HL-60 (cell line): ENCODE measurements at regions not wholly inside any gene's neighbourhood (a gene's known extent, or its start where the extent isn't known, plus 50 kb on each side); places are given as distances from the start of the nearest gene placed in this dataset.
"Not testable (repeated sequence)": the region's sequence is repeated elsewhere in the genome, so short reads cannot be mapped to it uniquely, and the experiment has no call there.

Experiments used
- DNase-seq, 2 experiments: peaks; one replicate each; pipeline ENCODE4 v3.0.0-alpha.2; 2010 to 2020; ENCODE audit warnings: low read depth in 1 of 2, low spot score in 1 of 2
- H3K27ac ChIP-seq: fragments of 250-450 bp; sonication (Bioruptor Pico); replicated peaks from 2 replicates; pipeline ENCODE4 v1.5.1; 2020; ENCODE audit warnings: mild to moderate bottlenecking, moderate library complexity
- H3K27me3 ChIP-seq: fragments of 250-450 bp; sonication (Bioruptor Pico); 2 replicates; pipeline ENCODE4 v1.5.1; 2021; ENCODE audit warnings: mild to moderate bottlenecking, moderate library complexity; ENCODE audit not compliant: insufficient read depth, poor library complexity, severe bottlenecking
- H3K4me3 ChIP-seq: replicated peaks from 2 replicates; pipeline ENCODE4 v1.5.1; 2011; ENCODE audit warnings: mild to moderate bottlenecking, control low read depth, low read length; ENCODE audit not compliant: insufficient read depth
- CTCF ChIP-seq: IDR thresholded peaks from one replicate; pipeline ENCODE4 v1.5.1; 2011; ENCODE audit warnings: low read length, control low read depth, inconsistent platforms; ENCODE audit not compliant: insufficient read depth
- GABPA ChIP-seq: IDR thresholded peaks from 2 replicates; pipeline ENCODE4 v1.6.1; 2012; ENCODE audit warnings: low read depth
- POLR2AphosphoS5 ChIP-seq: IDR thresholded peaks from 2 replicates; pipeline ENCODE4 v1.6.1; 2012; ENCODE audit warnings: low read depth
- REST ChIP-seq: IDR thresholded peaks from 2 replicates; pipeline ENCODE4 v1.6.1; 2012; ENCODE audit warnings: low read depth; ENCODE audit not compliant: insufficient replicate concordance
- SPI1 ChIP-seq: IDR thresholded peaks from 2 replicates; pipeline ENCODE4 v1.6.1; 2012; ENCODE audit warnings: low read depth, mild to moderate bottlenecking, borderline replicate concordance

GRCh38 chr4:34432706-34433105 is 1811.6 kb downstream of the ARAP2 start:
- no peak for DNase-seq
- Histone ChIP-seq H3K27me3 (no peaks in the 10 kb centered on the region), H3K4me3 (no peak overlapping the region), H3K27ac (no peak overlapping the region)
- TF ChIP-seq CTCF (no peak), GABPA (no peak), POLR2AphosphoS5 (no peak), REST (no peak)

GRCh38 chr4:34434377-34434776 is 1809.9 kb downstream of the ARAP2 start:
- peak overlapping the region; percentile 75 for H3K27ac ChIP-seq
- H3K27me3 ChIP-seq, H3K4me3 ChIP-seq: not testable (repeated sequence)
- TF ChIP-seq POLR2AphosphoS5 (peak; percentile 21; the same call in 1 of the 2 replicates), SPI1 (peak; percentile 79; the same call in 1 of the 2 replicates)
- DNase-seq, result peak; percentile 43 to 67

GRCh38 chr4:34464196-34464595 is 1780.1 kb downstream of the ARAP2 start:
- Histone ChIP-seq H3K27me3 (no peaks in the 10 kb centered on the region), H3K4me3 (no peak overlapping the region), H3K27ac (no peak overlapping the region)
- no peak for DNase-seq
- TF ChIP-seq SPI1 (no peak), REST (no peak), POLR2AphosphoS5 (no peak), CTCF (no peak), GABPA (no peak)

- Histone ChIP-seq H3K27me3 (no peaks in the 10 kb centered on the region), H3K27ac (no peak overlapping the region)
- TF ChIP-seq CTCF (no peak), SPI1 (no peak), GABPA (no peak), REST (no peak), POLR2AphosphoS5 (no peak)
These were observed 1777.9 kb downstream of the ARAP2 start for GRCh38 chr4:34466411-34466810.

More at GRCh38 chr4:34466411-34466810, 1777.9 kb downstream of the ARAP2 start:
- no peak overlapping the region for H3K4me3 ChIP-seq
- DNase-seq, result no peak
